Trophoblast cell (in vitro differentiated cells and primary cell): ENCODE measurements at regions not wholly inside any gene's neighbourhood (a gene's known extent, or its start where the extent isn't known, plus 50 kb on each side); places are given as distances from the start of the nearest gene placed in this dataset.

Source experiments
- DNase-seq, 2 donors: peaks; one replicate each; pipeline ENCODE4 v3.0.0-alpha.2; 2016
- H2AFZ ChIP-seq: 2 replicates; pipeline ENCODE4 v1.6.1; 2013; ENCODE audit warnings: low read length, moderate library complexity, mild to moderate bottlenecking; ENCODE audit not compliant: insufficient read depth, poor library complexity
- H2AK5ac ChIP-seq: 2 replicates; pipeline ENCODE4 v1.6.1; 2013; ENCODE audit warnings: mild to moderate bottlenecking, low read length
- H2BK120ac ChIP-seq: 2 replicates; pipeline ENCODE4 v1.6.1; 2013; ENCODE audit warnings: low read length, mild to moderate bottlenecking, moderate library complexity; ENCODE audit not compliant: insufficient read depth, poor library complexity
- H2BK12ac ChIP-seq: 2 replicates; pipeline ENCODE4 v1.6.1; 2013; ENCODE audit warnings: mild to moderate bottlenecking, low read length, moderate library complexity
- H2BK5ac ChIP-seq: 2 replicates; pipeline ENCODE4 v1.6.1; 2013; ENCODE audit warnings: low read length, low read depth, moderate library complexity, mild to moderate bottlenecking; ENCODE audit not compliant: poor library complexity
- H3K14ac ChIP-seq: 2 replicates; pipeline ENCODE4 v1.6.1; 2013; ENCODE audit warnings: mild to moderate bottlenecking, low read length
- H3K18ac ChIP-seq: 2 replicates; pipeline ENCODE4 v1.6.1; 2013; ENCODE audit warnings: mild to moderate bottlenecking, low read length
- H3K23ac ChIP-seq: 2 replicates; pipeline ENCODE4 v1.6.1; 2013; ENCODE audit warnings: low read length
- H3K27ac ChIP-seq: 2 replicates; pipeline ENCODE4 v1.5.1; 2013; ENCODE audit warnings: low read depth, mild to moderate bottlenecking, inconsistent platforms, low read length, moderate library complexity
- H3K27me3 ChIP-seq: 2 replicates; pipeline ENCODE4 v1.6.1; 2013; ENCODE audit warnings: inconsistent platforms, mild to moderate bottlenecking, low read length, moderate library complexity; ENCODE audit not compliant: insufficient read depth
- H3K36me3 ChIP-seq, 2 experiments: 1 replicate in 1 of 2; 2 replicates in 1 of 2; pipeline ENCODE4 v1.6.1; 2013; ENCODE audit warnings: low read length in 2 of 2, mild to moderate bottlenecking in 2 of 2, moderate library complexity in 1 of 2; ENCODE audit not compliant: insufficient read depth in 2 of 2, control insufficient read depth in 1 of 2
- H3K4ac ChIP-seq: 2 replicates; pipeline ENCODE4 v1.6.1; 2013; ENCODE audit warnings: low read depth, mild to moderate bottlenecking, low read length, moderate library complexity
- H3K4me1 ChIP-seq, 2 experiments: 1 replicate in 1 of 2; 2 replicates in 1 of 2; pipeline ENCODE4 v1.6.1; 2013; ENCODE audit warnings: low read length in 2 of 2, mild to moderate bottlenecking in 2 of 2, moderate library complexity in 1 of 2; ENCODE audit not compliant: insufficient read depth in 2 of 2, control insufficient read depth in 1 of 2
- H3K4me2 ChIP-seq: 2 replicates; pipeline ENCODE4 v1.6.1; 2013; ENCODE audit warnings: inconsistent platforms, mild to moderate bottlenecking, low read length, moderate library complexity
- H3K4me3 ChIP-seq: 2 replicates; pipeline ENCODE4 v1.5.1; 2013; ENCODE audit warnings: mild to moderate bottlenecking, low read depth, low read length, inconsistent platforms
- H3K79me1 ChIP-seq: one replicate; pipeline ENCODE4 v1.6.1; 2013; ENCODE audit warnings: low read length
- H3K79me2 ChIP-seq: 2 replicates; pipeline ENCODE4 v1.6.1; 2013; ENCODE audit warnings: low read length, mild to moderate bottlenecking; ENCODE audit not compliant: control insufficient read depth, insufficient read depth, poor library complexity
- H3K9ac ChIP-seq: 2 replicates; pipeline ENCODE4 v1.6.1; 2013; ENCODE audit warnings: mild to moderate bottlenecking, low read length
- H3K9me3 ChIP-seq: 2 replicates; pipeline ENCODE4 v1.6.1; 2013; ENCODE audit warnings: low read depth, mild to moderate bottlenecking, control low read depth, inconsistent platforms, low read length; ENCODE audit not compliant: insufficient read depth
- H4K12ac ChIP-seq: 2 replicates; pipeline ENCODE4 v1.6.1; 2013; ENCODE audit warnings: low read depth, mild to moderate bottlenecking, low read length, moderate library complexity
- H4K8ac ChIP-seq: 2 replicates; pipeline ENCODE4 v1.6.1; 2013; ENCODE audit warnings: low read depth, mild to moderate bottlenecking, low read length, moderate library complexity
- H4K91ac ChIP-seq: one replicate; pipeline ENCODE4 v1.6.1; 2013; ENCODE audit warnings: low read depth, mild to moderate bottlenecking, low read length, moderate library complexity
- WGBS: extraction: QIAGEN DNeasy Blood & Tissue Kit; methylation state at CpG from one replicate; pipeline ENCODE4 v1.1.7; 2013; ENCODE audit warnings: missing lambda C conversion rate; ENCODE audit not compliant: insufficient read length, insufficient coverage; ENCODE audit errors: extremely low coverage; 5-methylcytosine and 5-hydroxymethylcytosine counted together

DNA sequence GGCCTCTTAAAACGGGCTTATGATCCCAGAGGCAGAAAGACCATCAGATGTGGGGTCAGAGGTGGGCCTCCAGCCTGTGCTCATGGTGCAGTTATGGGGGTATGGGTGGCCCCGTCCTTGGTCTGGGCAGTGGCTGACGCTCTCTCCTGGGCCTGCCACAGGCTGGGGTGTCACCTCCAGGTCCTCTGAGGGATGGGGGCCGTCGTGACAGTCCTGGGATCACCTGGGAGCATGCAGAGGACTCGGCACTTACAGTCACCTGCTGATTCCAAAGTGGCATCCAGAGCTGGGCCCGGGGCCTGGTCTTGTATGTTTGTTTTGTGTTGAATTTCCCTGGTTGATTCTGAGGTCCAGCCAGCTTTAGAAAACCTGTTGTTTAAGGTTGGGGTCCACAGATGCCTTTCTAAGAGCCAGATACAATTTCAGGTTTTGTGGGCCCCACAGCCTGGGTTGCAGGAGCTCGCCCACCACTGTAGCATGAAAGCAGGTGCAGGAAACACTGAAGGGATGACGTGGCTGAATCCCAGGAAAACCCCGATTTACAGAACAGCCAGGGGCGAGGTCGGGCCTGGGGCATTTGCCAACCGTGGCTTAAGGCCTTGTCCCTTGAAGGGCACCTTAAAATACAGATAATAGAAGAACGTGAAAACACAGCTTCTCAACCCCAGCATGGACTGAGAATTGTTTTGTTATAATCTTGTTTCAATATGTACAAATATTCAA is 170.7 kb upstream of the PPP2R2D start:
- Histone ChIP-seq H2BK120ac (no peak overlapping the region), H3K4me1 (peaks cover 0 to 8% of the 10 kb centered on the region in 2 experiments), H4K8ac (no peak overlapping the region), H2BK5ac (no peak overlapping the region), H3K23ac (no peak overlapping the region), H3K4me3 (no peak overlapping the region), H3K4me2 (no peak overlapping the region), H3K14ac (no peak overlapping the region), H3K79me2 (no peaks in the 10 kb centered on the region), H3K18ac (no peak overlapping the region), H4K91ac (no peak overlapping the region), H3K27ac (no peak overlapping the region), H4K12ac (no peak overlapping the region), H3K79me1 (no peaks in the 10 kb centered on the region), H3K9me3 (peaks cover 13% of the 10 kb centered on the region), H3K4ac (no peak overlapping the region), H2BK12ac (no peak overlapping the region), H2AK5ac (no peak overlapping the region), H2AFZ (no peak overlapping the region), H3K9ac (no peak overlapping the region), H3K27me3 (no peaks in the 10 kb centered on the region), H3K36me3 (peaks cover 0 to 2% of the 10 kb centered on the region in 2 experiments)
- no CpG with 5 or more reads among the region's 14 CpGs for WGBS
- no peak for DNase-seq

DNA sequence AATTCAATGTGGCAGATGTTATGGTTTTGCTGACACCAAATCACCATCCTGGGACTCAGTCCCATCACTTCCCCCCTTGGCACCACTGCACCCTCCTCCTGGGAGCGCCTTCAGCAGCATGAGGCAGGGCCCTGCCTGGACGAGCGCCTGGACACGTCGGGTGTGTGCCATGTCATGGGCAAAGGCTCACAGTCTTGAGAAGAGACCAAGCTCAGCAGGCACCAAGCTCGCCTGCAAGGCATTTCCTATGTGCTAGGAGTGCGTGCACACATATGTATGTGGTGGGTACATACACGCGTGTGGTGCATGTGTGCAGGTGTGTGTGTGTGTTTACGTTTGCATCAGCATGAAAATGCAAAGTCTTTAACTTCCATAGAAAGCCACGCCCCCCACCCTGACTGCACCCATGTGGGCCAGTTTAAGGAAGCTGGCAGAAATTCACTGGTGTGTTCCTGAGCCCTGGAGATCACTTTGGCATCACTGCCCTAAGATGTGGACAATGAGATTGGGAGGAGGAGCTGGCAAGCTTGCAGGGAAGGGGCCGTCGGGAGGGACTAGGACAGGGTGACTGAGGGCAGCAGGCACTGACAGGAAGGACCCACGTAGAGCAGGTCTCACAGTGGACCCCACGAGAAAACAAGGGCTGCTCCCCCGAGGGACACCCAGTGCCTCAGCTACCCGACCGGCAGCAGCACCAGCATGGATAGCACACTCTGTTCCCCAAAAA is 169.9 kb upstream of the PPP2R2D start:
- Histone ChIP-seq H2AK5ac (no peak overlapping the region), H3K4me2 (no peak overlapping the region), H4K12ac (no peak overlapping the region), H3K27ac (no peak overlapping the region), H3K9me3 (peaks cover 13% of the 10 kb centered on the region), H2BK12ac (no peak overlapping the region), H3K18ac (no peak overlapping the region), H3K4me1 (peaks cover 0 to 8% of the 10 kb centered on the region in 2 experiments), H3K9ac (no peak overlapping the region), H2BK120ac (no peak overlapping the region), H4K8ac (no peak overlapping the region), H3K14ac (no peak overlapping the region), H3K79me2 (no peaks in the 10 kb centered on the region), H3K23ac (no peak overlapping the region), H3K27me3 (no peaks in the 10 kb centered on the region), H3K4me3 (no peak overlapping the region), H2BK5ac (no peak overlapping the region), H2AFZ (no peak overlapping the region), H4K91ac (no peak overlapping the region), H3K79me1 (no peaks in the 10 kb centered on the region), H3K36me3 (peaks cover 0 to 2% of the 10 kb centered on the region in 2 experiments), H3K4ac (no peak overlapping the region)
- no CpG with 5 or more reads among the region's 18 CpGs for WGBS
- DNase-seq: no peak

DNA sequence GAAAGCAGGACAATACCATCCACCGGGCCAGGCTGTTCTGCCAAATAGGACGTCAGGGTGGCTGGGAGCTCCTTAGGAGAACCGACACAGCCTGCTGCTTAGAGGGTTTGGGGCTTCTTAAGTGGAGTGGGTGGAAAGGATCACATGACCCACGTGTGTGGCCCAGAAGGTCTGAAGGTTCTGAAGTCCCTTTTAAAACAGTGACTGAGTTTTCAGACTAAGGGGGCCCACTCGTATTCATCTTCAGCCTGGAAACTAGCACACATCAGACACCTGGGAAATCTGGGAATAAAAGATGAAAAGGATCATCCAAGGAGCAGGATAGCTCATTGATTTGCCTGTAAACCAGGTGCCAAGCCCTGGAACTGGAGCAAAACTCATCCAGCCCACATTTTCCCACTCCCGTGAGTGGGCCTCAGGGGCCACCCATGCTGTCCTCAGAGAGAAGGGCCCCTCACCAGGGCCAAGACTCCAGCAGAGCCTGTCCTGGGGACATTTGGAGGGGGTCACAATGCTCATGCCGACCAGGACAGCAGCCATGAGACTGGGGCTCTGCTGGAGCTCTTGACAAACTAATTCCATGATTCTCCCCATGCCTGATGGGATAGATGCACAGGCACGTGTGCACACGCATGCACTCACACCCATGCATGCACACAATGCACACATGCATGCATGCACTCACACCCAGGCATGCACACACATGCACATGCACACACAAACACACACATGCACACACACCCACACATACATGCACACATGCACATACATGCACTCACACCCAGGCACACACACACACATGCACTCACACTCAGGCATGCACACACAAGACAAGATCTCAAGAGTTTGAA is 168.8 kb upstream of the PPP2R2D start:
- H4K12ac ChIP-seq: no peak overlapping the region
- H3K4me1 ChIP-seq: peaks cover 0 to 5% of the 10 kb centered on the region in 2 experiments
- H3K4me3 ChIP-seq: peak overlapping the region; percentile 6
- H2AFZ ChIP-seq: no peak overlapping the region
- no peak overlapping the region for H4K91ac ChIP-seq
- peak overlapping the region; percentile 39 for H3K9ac ChIP-seq
- DNase-seq: no peak
- H2AK5ac ChIP-seq: no peak overlapping the region
- H3K23ac ChIP-seq: peak overlapping the region; percentile 98
- WGBS: no CpG with 5 or more reads among the region's 9 CpGs
- no peak overlapping the region for H3K4ac ChIP-seq
- H3K18ac ChIP-seq: no peak overlapping the region
- no peaks in the 10 kb centered on the region for H3K79me1 ChIP-seq
- H4K8ac ChIP-seq: no peak overlapping the region
- H3K9me3 ChIP-seq: peaks cover 13% of the 10 kb centered on the region
- no peak overlapping the region for H3K27ac ChIP-seq
- H2BK5ac ChIP-seq: no peak overlapping the region
- H2BK120ac ChIP-seq: no peak overlapping the region
- H2BK12ac ChIP-seq: no peak overlapping the region
- no peak overlapping the region for H3K14ac ChIP-seq
- H3K27me3 ChIP-seq: no peaks in the 10 kb centered on the region
- no peak overlapping the region for H3K4me2 ChIP-seq
- H3K79me2 ChIP-seq: no peaks in the 10 kb centered on the region
- peaks cover 0 to 2% of the 10 kb centered on the region in 2 experiments for H3K36me3 ChIP-seq

DNA sequence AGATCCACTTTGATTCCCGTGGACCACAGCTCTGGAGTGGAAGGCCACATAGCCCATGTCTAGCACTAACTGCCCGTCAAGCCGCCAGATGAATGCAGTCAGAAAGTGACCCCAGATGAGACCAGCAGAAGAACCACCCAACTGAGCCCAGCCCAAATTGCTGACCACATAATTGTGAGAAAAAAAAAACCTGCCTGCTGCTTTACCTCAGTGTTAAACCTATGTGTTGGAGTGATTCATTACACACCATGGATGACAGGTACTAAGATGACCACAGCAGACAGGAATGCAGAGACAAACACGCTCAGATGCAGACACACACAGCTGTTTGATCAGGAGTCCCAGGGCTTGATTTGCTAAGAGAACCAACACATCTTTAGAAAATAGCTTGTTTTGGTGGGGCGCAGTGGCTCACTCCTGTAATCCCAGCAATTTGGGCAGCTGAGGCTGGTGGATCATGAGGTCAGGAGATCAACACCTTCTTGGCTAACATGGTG is 168.1 kb upstream of the PPP2R2D start:
- peaks cover 0 to 2% of the 10 kb centered on the region in 2 experiments for H3K36me3 ChIP-seq
- H3K4me1 ChIP-seq: peaks cover 0 to 5% of the 10 kb centered on the region in 2 experiments
- H3K27me3 ChIP-seq: no peaks in the 10 kb centered on the region
- H3K18ac ChIP-seq: no peak overlapping the region
- WGBS: no CpG with 5 or more reads among the region's 5 CpGs
- peak in 1 of 2 donors; percentile 1 for DNase-seq
- H3K79me1 ChIP-seq: no peaks in the 10 kb centered on the region
- no peak overlapping the region for H2AK5ac ChIP-seq
- no peak overlapping the region for H2BK12ac ChIP-seq
- no peak overlapping the region for H3K4ac ChIP-seq
- no peak overlapping the region for H3K14ac ChIP-seq
- peaks cover 13% of the 10 kb centered on the region for H3K9me3 ChIP-seq
- H3K4me2 ChIP-seq: no peak overlapping the region
- no peak overlapping the region for H3K27ac ChIP-seq
- H2BK120ac ChIP-seq: no peak overlapping the region
- H4K8ac ChIP-seq: no peak overlapping the region
- H2BK5ac ChIP-seq: no peak overlapping the region
- H2AFZ ChIP-seq: no peak overlapping the region
- no peak overlapping the region for H4K12ac ChIP-seq
- H3K23ac ChIP-seq: no peak overlapping the region
- H3K4me3 ChIP-seq: no peak overlapping the region
- no peak overlapping the region for H3K9ac ChIP-seq
- no peak overlapping the region for H4K91ac ChIP-seq
- no peaks in the 10 kb centered on the region for H3K79me2 ChIP-seq
